Muscle of back (tissue), 3 donors: ENCODE measurements at regions not wholly inside any gene's neighbourhood (a gene's known extent, or its start where the extent isn't known, plus 50 kb on each side); places are given as distances from the start of the nearest gene placed in this dataset.
A peak's percentile ranks its signal among the peaks of the same experiment; 100 is the strongest.
"Not testable (repeated sequence)": the region's sequence is repeated elsewhere in the genome, so short reads cannot be mapped to it uniquely, and the experiment has no call there.

Experiments used
- DNase-seq, 3 donors: peaks; one replicate each; pipeline versions ENCODE4 v3.0.0 to v3.0.0-alpha.2; 2013

- DNase-seq, result no peak
Observed at GRCh38 chr6:135710042-135710441, 141.5 kb upstream of the PDE7B start.

GRCh38 chr6:135722190-135722589 lies 129.3 kb upstream of the PDE7B start:
- no peak for DNase-seq

DNA sequence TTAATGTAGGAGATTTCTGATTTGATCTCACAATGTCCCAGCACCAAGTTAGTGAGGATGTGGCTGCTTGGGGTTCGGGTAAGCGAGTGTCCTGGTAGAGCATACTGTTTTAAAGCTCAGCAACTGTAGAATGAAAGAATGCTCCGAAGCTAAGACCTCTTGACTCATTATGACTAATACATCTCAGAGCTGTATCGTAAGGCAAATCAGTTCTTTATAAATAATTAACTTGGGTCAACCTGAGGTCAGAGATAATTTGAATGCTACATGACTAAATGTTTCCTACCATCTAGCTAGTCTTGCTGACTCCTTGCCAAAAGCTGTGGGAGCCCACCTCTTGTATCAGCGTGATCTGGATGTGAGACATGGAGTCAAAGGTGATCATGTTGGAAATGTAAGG lies 128.8 kb upstream of the PDE7B start:
- peak in 1 of 3 donors; percentile 87 for DNase-seq

DNA sequence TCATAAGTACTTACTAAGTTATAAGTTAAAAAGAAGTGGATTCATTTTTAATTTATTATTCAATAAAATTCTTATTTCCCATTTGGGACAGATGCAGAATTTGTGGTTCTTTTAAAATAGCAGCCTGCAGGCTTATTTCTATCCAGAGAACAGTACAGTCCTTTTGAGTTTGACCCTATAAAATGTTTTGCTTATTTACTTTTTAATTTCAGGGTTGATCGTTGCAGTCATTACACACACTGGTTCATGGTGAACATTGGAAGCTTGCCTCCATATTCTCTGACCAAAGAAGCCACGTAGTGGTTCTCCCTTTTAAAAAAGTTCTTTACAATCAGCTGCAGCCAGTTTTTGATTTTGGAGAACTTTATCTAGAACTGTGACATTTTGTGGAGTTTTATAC lies 122.9 kb upstream of the PDE7B start:
- DNase-seq, result no peak

DNA sequence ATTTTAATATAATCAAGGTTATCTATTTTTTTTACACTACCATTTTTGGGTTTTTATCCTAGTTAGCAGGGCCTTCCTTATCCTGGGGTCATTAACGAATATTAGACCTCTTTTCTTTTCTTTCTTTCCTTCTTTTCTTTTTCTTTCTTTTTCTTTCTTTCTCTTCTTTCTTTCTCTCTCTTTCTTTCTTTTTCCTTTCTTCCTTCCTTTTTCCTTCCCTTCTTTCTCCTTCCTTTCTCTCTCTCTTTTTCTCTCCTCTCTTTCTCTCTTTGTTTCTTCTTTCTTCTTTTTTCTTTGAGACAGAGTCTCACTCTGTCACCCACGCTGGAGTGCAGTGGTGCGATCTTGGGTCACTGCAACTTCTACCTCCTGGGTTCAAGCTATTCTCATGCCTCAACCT lies 120.4 kb upstream of the PDE7B start:
- no peak for DNase-seq

- DNase-seq, result not testable (repeated sequence)
Observed at GRCh38 chr6:135736351-135736750, 115.2 kb upstream of the PDE7B start.

DNA sequence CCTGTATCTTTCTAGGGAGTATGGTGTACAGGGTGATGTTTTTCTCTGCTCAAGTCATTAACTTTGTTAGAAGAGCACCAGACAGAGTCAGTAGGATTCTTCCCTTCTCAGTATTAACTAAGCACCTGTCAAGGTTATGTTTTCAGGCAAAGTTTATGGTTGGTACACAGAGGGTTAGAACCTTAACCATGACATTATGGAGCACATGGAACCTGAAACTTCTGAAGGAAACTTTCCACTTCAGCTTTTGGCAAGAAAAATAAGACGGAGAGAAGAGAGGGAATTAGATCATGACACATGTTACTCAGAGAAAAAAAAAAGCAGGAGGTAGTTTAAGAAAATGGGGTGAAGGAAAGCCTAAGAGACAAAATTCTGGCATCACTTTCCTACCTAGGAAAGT lies 112.9 kb upstream of the PDE7B start:
- peak; percentile 7 to 39 (median 30) for DNase-seq

- peak in 1 of 3 donors; percentile 20 for DNase-seq
Observed at GRCh38 chr6:135739288-135739687, 112.2 kb upstream of the PDE7B start.

DNA sequence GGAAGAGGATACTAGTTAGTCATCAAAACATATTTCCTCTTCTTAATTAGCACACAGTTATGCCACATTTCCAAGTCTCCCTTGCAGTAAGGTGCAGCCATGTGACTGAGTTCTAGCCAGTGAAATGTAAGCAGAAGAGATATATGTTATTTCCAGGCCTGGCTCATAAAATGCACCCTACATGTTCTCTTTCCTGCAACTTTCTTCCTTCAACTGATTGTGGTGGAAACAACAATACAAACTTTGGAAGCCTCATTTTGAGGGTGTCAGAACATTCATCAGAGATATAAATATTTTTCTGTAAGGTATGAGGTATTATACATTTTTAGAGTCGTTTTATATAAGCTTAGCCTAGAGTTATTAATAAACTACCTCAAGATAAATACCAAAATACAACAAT lies 110.9 kb upstream of the PDE7B start:
- no peak for DNase-seq

DNA sequence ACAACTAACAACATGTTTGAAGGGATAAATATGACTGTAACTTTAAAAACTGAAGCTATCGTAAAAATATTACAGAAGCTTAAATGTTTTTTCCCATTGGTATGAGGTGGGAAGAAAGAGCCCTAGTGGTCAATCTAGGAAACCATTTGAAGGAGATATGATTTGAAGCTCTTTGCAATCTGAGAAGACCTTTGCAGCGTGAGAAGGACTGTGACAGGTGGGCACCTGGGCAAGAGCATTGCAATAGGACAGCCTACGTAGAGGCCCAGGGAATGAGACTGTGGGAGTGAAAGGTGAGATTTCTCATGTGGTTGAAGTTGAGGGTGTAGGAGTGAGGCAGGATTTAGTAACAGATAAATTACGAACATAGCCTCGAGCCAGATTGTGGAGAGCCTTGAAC lies 108.0 kb upstream of the PDE7B start:
- no peak for DNase-seq

- DNase-seq, result no peak
Observed at GRCh38 chr6:135748189-135748588, 103.3 kb upstream of the PDE7B start.

- no peak for DNase-seq
Observed at GRCh38 chr6:135750081-135750480, 101.4 kb upstream of the PDE7B start.

DNA sequence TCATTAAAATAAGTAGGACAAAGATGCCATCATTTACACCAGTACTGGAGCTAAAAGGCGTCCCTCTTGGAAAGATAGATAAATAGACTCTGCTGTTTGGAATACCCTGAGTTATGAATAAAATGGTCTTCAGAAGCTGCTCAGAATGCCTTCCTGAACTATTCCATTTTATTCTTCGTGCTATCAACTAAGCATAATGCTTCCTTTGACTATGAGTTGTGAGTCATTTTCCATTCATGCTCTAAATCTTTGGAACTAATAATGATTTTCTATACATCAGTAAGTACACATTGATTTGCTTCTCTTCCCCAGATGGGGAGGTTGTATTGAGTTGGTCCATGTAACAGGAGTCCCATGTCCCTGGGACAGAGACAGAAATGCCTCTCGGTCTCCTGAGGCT lies 98.3 kb upstream of the PDE7B start:
- DNase-seq, result no peak

DNA sequence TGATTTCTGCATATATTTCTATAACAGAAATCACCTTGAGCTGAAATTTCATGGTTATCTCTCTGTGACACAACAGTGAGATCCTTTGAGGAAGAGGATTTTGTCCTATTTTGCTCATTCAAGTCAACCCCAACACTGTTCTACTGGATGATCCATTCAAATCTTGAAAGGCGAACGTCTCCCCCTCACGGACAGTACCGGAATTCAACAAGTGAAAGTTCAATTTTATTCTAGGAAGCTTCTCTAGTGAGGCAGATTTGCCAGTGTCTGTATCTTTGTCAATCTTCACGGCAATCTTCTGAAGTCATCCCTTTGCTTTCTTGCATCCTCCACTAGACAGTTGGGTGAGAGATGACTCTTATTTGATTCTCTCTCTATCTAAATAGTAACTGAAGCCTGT lies 91.7 kb upstream of the PDE7B start:
- DNase-seq, result no peak

DNA sequence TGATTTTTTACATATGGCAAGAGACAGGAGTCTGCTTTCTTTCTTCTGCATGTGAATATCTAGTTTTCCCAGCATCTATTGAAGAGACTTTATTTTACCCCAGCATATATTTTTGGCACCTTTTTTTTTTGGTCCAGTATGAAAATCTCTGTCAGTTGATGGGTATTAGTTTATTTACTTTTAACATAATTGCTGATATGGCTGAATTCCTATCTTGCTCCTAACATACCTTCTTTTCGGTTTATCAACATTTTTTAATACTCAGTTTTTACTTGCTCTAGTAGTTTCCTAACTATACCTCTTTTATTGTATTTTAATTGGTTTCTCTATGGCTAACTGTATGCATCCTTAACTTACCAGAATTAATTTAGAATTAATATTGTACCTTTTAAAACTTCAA lies 77.5 kb upstream of the PDE7B start:
- DNase-seq, result no peak

DNA sequence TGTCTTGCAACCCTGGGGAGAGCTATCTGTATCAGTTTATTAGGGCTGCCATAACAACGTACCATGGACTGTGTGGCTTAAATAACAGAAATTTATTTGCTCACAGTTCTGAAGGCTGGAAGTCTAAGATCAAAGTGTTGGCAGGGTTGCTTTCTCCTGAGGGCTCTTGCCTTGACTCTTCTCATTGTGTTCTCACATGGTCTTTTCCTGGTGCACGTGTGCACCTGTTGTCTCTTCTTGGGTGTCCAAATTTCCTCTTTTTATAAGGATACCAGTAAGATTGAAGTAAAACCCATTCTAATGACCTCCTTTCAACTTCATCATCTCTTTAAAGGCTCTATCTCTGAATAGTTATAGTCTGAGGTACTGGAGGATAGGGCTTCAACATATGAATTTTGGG lies 72.3 kb upstream of the PDE7B start:
- no peak for DNase-seq

DNA sequence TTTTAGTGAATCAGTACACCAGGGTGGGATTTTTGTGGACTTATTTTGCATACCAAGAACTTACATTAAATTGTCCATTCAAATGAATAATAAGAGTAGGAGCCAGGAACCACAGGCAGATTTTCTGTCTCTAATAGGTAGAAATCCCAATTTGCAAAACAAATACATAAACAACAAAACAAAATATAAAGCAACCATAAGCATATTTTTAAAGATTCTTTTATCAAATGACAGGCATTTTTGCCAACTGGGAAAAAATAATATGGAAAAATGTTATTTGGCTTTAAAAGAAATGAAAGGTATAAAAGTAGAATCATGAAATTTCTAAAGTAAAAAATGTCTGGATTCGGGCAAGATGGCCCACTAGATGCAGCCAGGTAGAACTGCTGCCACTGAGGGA lies 71.2 kb upstream of the PDE7B start:
- DNase-seq, result no peak

DNA sequence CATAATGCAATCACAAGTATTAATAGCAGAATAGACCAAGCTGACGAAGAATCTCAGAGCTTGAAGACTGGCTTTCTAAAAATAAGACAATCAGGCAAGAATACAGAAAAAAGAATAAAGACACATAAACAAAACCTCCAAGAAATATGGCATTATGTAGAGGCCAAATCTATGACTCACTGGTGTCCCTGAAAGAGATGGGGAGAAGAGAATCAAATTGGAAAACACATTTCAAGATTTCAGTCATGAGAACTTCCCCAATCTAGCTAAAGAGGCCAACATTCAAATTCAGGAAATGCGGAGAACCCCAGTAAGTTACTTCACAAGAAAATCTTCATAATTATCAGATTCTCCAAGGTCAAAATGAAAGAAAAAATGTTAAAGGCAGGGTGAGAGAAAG lies 69.0 kb upstream of the PDE7B start:
- no peak for DNase-seq

GRCh38 chr6:135784507-135784906 lies 67.0 kb upstream of the PDE7B start:
- peak in 1 of 3 donors; percentile 46 for DNase-seq

- peak in 2 of 3 donors; percentile 42 to 64 for DNase-seq
Observed at GRCh38 chr6:135789375-135790050, 62.0 kb upstream of the PDE7B start.

- no peak for DNase-seq
Observed at GRCh38 chr6:135791441-135791840, 60.1 kb upstream of the PDE7B start.

- peak; percentile 69 to 88 (median 71) for DNase-seq
Observed at GRCh38 chr6:135796643-135797305, 54.7 kb upstream of the PDE7B start.

DNA sequence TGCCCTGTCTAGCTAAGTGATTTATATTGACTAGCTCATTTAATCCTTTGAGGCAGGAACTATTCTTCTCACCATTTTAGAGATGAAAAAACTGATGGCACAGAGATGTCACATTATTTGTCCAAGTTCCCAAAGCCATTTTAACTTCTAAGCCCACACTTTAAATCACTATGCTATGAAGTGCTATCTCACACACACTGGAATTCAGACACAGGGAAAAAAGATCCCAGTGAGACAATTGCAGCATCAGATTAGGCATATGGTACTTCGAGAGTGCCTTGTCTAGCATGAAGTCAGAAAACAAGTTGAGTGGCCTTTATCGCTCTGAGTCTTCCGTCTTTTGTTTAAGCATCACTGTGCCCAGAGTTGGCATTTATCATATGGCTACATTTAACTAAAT lies 54.1 kb upstream of the PDE7B start:
- DNase-seq, result no peak
